ENCODE measurements at regions not wholly inside any gene's neighbourhood (a gene's known extent, or its start where the extent isn't known, plus 50 kb on each side); places are given as distances from the start of the nearest gene placed in this dataset.

DNA sequence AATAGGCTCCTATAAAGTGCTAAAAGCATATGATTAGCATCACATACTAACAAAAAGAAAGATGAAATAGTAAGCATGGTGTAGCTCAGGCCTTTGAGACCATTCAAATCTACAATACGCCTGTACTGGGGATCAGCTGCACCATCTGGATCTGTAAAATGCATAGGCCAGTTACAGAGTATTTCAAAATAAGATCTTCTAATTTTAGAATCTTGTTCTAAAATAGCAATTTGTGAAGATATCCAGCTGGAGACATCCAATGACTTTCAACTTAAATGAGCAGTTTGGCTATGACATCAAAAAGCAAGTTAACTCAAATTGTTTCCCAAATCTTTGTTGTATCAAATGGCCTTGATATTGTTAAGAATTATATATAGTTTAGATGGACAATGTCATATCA, 386.3 kb downstream of the MRPS30 start:
- TF ChIP-seq EP300 (conservative IDR thresholded peaks at IDR 0.05; ENCODE audit: poor library complexity, severe bottlenecking) (no peak), SMC3 (conservative IDR thresholded peaks at IDR 0.05; ENCODE audit: poor library complexity) (no peak), POLR2AphosphoS5 (IDR thresholded peaks at IDR 0.05) (no peak)
- TF ChIP-seq, protein P1, sequence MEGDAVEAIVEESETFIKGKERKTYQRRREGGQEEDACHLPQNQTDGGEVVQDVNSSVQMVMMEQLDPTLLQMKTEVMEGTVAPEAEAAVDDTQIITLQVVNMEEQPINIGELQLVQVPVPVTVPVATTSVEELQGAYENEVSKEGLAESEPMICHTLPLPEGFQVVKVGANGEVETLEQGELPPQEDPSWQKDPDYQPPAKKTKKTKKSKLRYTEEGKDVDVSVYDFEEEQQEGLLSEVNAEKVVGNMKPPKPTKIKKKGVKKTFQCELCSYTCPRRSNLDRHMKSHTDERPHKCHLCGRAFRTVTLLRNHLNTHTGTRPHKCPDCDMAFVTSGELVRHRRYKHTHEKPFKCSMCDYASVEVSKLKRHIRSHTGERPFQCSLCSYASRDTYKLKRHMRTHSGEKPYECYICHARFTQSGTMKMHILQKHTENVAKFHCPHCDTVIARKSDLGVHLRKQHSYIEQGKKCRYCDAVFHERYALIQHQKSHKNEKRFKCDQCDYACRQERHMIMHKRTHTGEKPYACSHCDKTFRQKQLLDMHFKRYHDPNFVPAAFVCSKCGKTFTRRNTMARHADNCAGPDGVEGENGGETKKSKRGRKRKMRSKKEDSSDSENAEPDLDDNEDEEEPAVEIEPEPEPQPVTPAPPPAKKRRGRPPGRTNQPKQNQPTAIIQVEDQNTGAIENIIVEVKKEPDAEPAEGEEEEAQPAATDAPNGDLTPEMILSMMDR (IDR thresholded peaks at IDR 0.05; ENCODE audit: poor library complexity, severe bottlenecking), result no peak
- TF ChIP-seq, protein P2, sequence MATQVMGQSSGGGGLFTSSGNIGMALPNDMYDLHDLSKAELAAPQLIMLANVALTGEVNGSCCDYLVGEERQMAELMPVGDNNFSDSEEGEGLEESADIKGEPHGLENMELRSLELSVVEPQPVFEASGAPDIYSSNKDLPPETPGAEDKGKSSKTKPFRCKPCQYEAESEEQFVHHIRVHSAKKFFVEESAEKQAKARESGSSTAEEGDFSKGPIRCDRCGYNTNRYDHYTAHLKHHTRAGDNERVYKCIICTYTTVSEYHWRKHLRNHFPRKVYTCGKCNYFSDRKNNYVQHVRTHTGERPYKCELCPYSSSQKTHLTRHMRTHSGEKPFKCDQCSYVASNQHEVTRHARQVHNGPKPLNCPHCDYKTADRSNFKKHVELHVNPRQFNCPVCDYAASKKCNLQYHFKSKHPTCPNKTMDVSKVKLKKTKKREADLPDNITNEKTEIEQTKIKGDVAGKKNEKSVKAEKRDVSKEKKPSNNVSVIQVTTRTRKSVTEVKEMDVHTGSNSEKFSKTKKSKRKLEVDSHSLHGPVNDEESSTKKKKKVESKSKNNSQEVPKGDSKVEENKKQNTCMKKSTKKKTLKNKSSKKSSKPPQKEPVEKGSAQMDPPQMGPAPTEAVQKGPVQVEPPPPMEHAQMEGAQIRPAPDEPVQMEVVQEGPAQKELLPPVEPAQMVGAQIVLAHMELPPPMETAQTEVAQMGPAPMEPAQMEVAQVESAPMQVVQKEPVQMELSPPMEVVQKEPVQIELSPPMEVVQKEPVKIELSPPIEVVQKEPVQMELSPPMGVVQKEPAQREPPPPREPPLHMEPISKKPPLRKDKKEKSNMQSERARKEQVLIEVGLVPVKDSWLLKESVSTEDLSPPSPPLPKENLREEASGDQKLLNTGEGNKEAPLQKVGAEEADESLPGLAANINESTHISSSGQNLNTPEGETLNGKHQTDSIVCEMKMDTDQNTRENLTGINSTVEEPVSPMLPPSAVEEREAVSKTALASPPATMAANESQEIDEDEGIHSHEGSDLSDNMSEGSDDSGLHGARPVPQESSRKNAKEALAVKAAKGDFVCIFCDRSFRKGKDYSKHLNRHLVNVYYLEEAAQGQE (IDR thresholded peaks at IDR 0.05; ENCODE audit: borderline replicate concordance), result no peak
